Loucy (cell line): ENCODE measurements at regions not wholly inside any gene's neighbourhood (a gene's known extent, or its start where the extent isn't known, plus 50 kb on each side); places are given as distances from the start of the nearest gene placed in this dataset.
"Not testable (repeated sequence)": the region's sequence is repeated elsewhere in the genome, so short reads cannot be mapped to it uniquely, and the experiment has no call there.

Experiments
- H2AFZ ChIP-seq: fragments of 200-600 bp; sonication (generic); 2 replicates; pipeline ENCODE4 v1.6.0; 2016; ENCODE audit warnings: antibody characterized with exemption, mild to moderate bottlenecking, low read length, moderate library complexity
- H3F3A ChIP-seq: fragments of 200-600 bp; 2 replicates; pipeline ENCODE4 v1.6.0; 2016; ENCODE audit warnings: antibody characterized with exemption, low read depth, mild to moderate bottlenecking
- H3K27me3 ChIP-seq: fragments of 200-600 bp; sonication (generic); 2 replicates; pipeline ENCODE4 v1.6.1; 2014; ENCODE audit warnings: low read length, mild to moderate bottlenecking; ENCODE audit not compliant: insufficient read depth, poor library complexity, severe bottlenecking
- H3K36me3 ChIP-seq: fragments of 200-600 bp; sonication (generic); 2 replicates; pipeline ENCODE4 v1.6.1; 2016; ENCODE audit warnings: low read length; ENCODE audit not compliant: insufficient read depth
- H3K4me1 ChIP-seq: fragments of 200-600 bp; sonication (generic); 2 replicates; pipeline ENCODE4 v1.5.1; 2014; ENCODE audit warnings: low read length, mild to moderate bottlenecking; ENCODE audit not compliant: insufficient read depth, poor library complexity, severe bottlenecking
- H3K4me2 ChIP-seq: fragments of 200-600 bp; sonication (generic); 2 replicates; pipeline ENCODE4 v1.6.0; 2014; ENCODE audit warnings: antibody characterized with exemption, low read length, low read depth, mild to moderate bottlenecking; ENCODE audit not compliant: poor library complexity, severe bottlenecking
- H3K4me3 ChIP-seq: fragments of 200-600 bp; sonication (generic); 2 replicates; pipeline ENCODE4 v1.5.1; 2014; ENCODE audit warnings: low read length, mild to moderate bottlenecking, mixed read lengths; ENCODE audit not compliant: poor library complexity, severe bottlenecking
- H3K79me2 ChIP-seq: fragments of 200-600 bp; sonication (generic); 2 replicates; pipeline ENCODE4 v1.6.1; 2014; ENCODE audit warnings: low read length; ENCODE audit not compliant: insufficient read depth
- H3K9ac ChIP-seq: fragments of 200-600 bp; sonication (generic); 2 replicates; pipeline ENCODE4 v1.6.0; 2014; ENCODE audit warnings: mild to moderate bottlenecking, low read depth, low read length, moderate library complexity; ENCODE audit not compliant: poor library complexity, severe bottlenecking
- H3K9me2 ChIP-seq: fragments of 200-600 bp; sonication (generic); replicated peaks from 2 replicates; pipeline ENCODE4 v1.6.1; 2016; ENCODE audit warnings: low read depth, low read length, mixed read lengths
- H3K9me3 ChIP-seq: fragments of 200-600 bp; sonication (generic); 2 replicates; pipeline ENCODE4 v1.6.1; 2014; ENCODE audit warnings: mild to moderate bottlenecking, antibody characterized with exemption, low read length, low read depth; ENCODE audit not compliant: insufficient read depth
- H4K20me1 ChIP-seq: fragments of 200-600 bp; sonication (generic); 2 replicates; pipeline ENCODE4 v1.6.0; 2014; ENCODE audit warnings: antibody characterized with exemption, low read length, mild to moderate bottlenecking; ENCODE audit not compliant: insufficient read depth, poor library complexity, severe bottlenecking
- CTCF ChIP-seq: fragments of 200-600 bp; sonication (generic); conservative IDR thresholded peaks from 2 replicates; pipeline ENCODE4 v1.5.1; 2014; ENCODE audit warnings: mild to moderate bottlenecking, antibody characterized with exemption, low read length
- EZH2phosphoT487 ChIP-seq: fragments of 200-600 bp; IDR thresholded peaks from 2 replicates; pipeline ENCODE4 v1.6.1; 2018; ENCODE audit warnings: antibody characterized with exemption, mild to moderate bottlenecking, moderate library complexity, borderline replicate concordance

- Histone ChIP-seq H3K4me1 (no peaks in the 10 kb centered on the region), H3F3A (no peaks in the 10 kb centered on the region), H3K4me2 (no peak overlapping the region), H3K9me2 (no peaks in the 10 kb centered on the region), H3K79me2 (no peaks in the 10 kb centered on the region), H3K36me3 (no peaks in the 10 kb centered on the region), H4K20me1 (no peaks in the 10 kb centered on the region), H2AFZ (no peak overlapping the region), H3K4me3 (no peak overlapping the region), H3K9me3 (no peaks in the 10 kb centered on the region), H3K9ac (no peak overlapping the region), H3K27me3 (no peaks in the 10 kb centered on the region)
- TF ChIP-seq EZH2phosphoT487 = no peak
- TF ChIP-seq CTCF = no peak
Observed at GRCh38 chr3:63130625-63131024, 147.5 kb upstream of the SYNPR start.

GRCh38 chr3:63132461-63133250, 145.5 kb upstream of the SYNPR start:
- no peaks in the 10 kb centered on the region for H3K9me3 ChIP-seq
- H3K4me1 ChIP-seq = no peaks in the 10 kb centered on the region
- H3K36me3 ChIP-seq = no peaks in the 10 kb centered on the region
- no peak overlapping the region for H3K4me2 ChIP-seq
- no peaks in the 10 kb centered on the region for H3K79me2 ChIP-seq
- H3K9ac ChIP-seq = no peak overlapping the region
- TF ChIP-seq CTCF (no peak), EZH2phosphoT487 (no peak)
- H3K9me2 ChIP-seq = no peaks in the 10 kb centered on the region
- no peak overlapping the region for H3K4me3 ChIP-seq
- no peaks in the 10 kb centered on the region for H3F3A ChIP-seq
- H4K20me1 ChIP-seq = no peaks in the 10 kb centered on the region
- no peaks in the 10 kb centered on the region for H3K27me3 ChIP-seq
- no peak overlapping the region for H2AFZ ChIP-seq

- H3K9me2 ChIP-seq = no peaks in the 10 kb centered on the region
- no peaks in the 10 kb centered on the region for H3K27me3 ChIP-seq
- H3K4me1 ChIP-seq = no peaks in the 10 kb centered on the region
- H2AFZ ChIP-seq = no peak overlapping the region
- H3K36me3 ChIP-seq = no peaks in the 10 kb centered on the region
- no peaks in the 10 kb centered on the region for H3K9me3 ChIP-seq
- TF ChIP-seq CTCF = no peak
- TF ChIP-seq EZH2phosphoT487 = no peak
- no peak overlapping the region for H3K4me2 ChIP-seq
- H3K4me3 ChIP-seq = no peak overlapping the region
- no peaks in the 10 kb centered on the region for H3F3A ChIP-seq
- H4K20me1 ChIP-seq = no peaks in the 10 kb centered on the region
- no peak overlapping the region for H3K9ac ChIP-seq
- no peaks in the 10 kb centered on the region for H3K79me2 ChIP-seq
Observed at GRCh38 chr3:63135367-63135766, 142.7 kb upstream of the SYNPR start.

- H3K79me2 ChIP-seq, H4K20me1 ChIP-seq, H3F3A ChIP-seq, H3K9me3 ChIP-seq, H2AFZ ChIP-seq, H3K4me1 ChIP-seq, H3K4me3 ChIP-seq, H3K4me2 ChIP-seq, H3K36me3 ChIP-seq, H3K9ac ChIP-seq, H3K27me3 ChIP-seq, H3K9me2 ChIP-seq: not testable (repeated sequence)
Observed at GRCh38 chr3:63136249-63136648, 141.9 kb upstream of the SYNPR start.
